Heart left ventricle (tissue), 16 donors: ENCODE measurements at regions not wholly inside any gene's neighbourhood (a gene's known extent, or its start where the extent isn't known, plus 50 kb on each side); places are given as distances from the start of the nearest gene placed in this dataset.

Source experiments
- ATAC-seq, 4 donors: fragments of 200-7000 bp; cut with Tn5 transposase; one replicate each; pipeline ENCODE4 v1.9.1; 2020 to 2022; ENCODE audit warnings: moderate library complexity in 4 of 4, mild to moderate bottlenecking in 3 of 4, moderate number of reproducible peaks in 1 of 4
- DNase-seq, 5 donors: peaks; one replicate each; pipeline ENCODE4 v3.0.0-alpha.2; 2020
- H3K27ac ChIP-seq, 12 donors: fragments of 200-600 bp; sonication (generic) in 4 of 12; one replicate each; pipeline versions ENCODE4 v1.5.0 to v1.8.0; 2016 to 2022; ENCODE audit warnings: mild to moderate bottlenecking in 2 of 12
- H3K27me3 ChIP-seq, 9 donors: fragments of 200-600 bp; sonication (generic) in 2 of 9; one replicate each; pipeline versions ENCODE4 v1.5.1 to v1.8.0; 2016 to 2022; ENCODE audit warnings: mild to moderate bottlenecking in 3 of 9
- H3K36me3 ChIP-seq, 9 donors: fragments of 200-600 bp; sonication (generic) in 2 of 9; one replicate each; pipeline versions ENCODE4 v1.5.0 to v1.8.0; 2018 to 2022; ENCODE audit warnings: mild to moderate bottlenecking in 2 of 9
- H3K4me1 ChIP-seq, 12 donors: fragments of 200-600 bp; sonication (generic) in 4 of 12; one replicate each; pipeline versions ENCODE4 v1.5.0 to v1.8.0; 2016 to 2022; ENCODE audit warnings: mild to moderate bottlenecking in 3 of 12
- H3K4me3 ChIP-seq, 12 donors: fragments of 200-600 bp; sonication (generic) in 4 of 12; one replicate each; pipeline versions ENCODE4 v1.5.0 to v1.8.0; 2017 to 2022; ENCODE audit warnings: mild to moderate bottlenecking in 9 of 12, moderate library complexity in 4 of 12
- H3K9me3 ChIP-seq, 12 donors: fragments of 200-600 bp; sonication (generic) in 4 of 12; one replicate each; pipeline versions ENCODE4 v1.5.0 to v1.8.0; 2016 to 2022; ENCODE audit warnings: mild to moderate bottlenecking in 1 of 12
- POLR2A ChIP-seq, 2 donors: fragments of 450-650 bp; IDR thresholded peaks; one replicate each; pipeline ENCODE4 v1.6.1; 2017; ENCODE audit warnings: antibody characterized with exemption in 2 of 2, mild to moderate bottlenecking in 2 of 2, moderate library complexity in 2 of 2
- WGBS, 4 donors: extraction: QIAGEN DNeasy Blood & Tissue Kit in 2 of 4; methylation state at CpG; one replicate each; pipeline versions ENCODE4 v1.1.5 to v1.1.7; 2013 to 2018; 5-methylcytosine and 5-hydroxymethylcytosine counted together
- intact Hi-C, 10 donors: fragments of 100-400 bp; cut with DNase I; formaldehyde crosslinking; loops; one replicate each; pipeline versions ENCODE4 v1.11.1 to v1.14.2; 2022
- TF ChIP-seq, protein P1 (sequence below), 12 donors: fragments of 200-600 bp; sonication (generic) in 4 of 12; IDR thresholded peaks; one replicate each; pipeline versions ENCODE4 v1.5.0 to v1.8.0; 2018 to 2022; ENCODE audit warnings: antibody characterized with exemption in 12 of 12, mild to moderate bottlenecking in 5 of 12
- donor health status: ischemic (EF 13 %, LVEDD 7.1; RV severe dilation, severe dysfunction).
- donor health status: healthy with polysubstance abuse.
- donor health status: DM: no; HTN: yes; CAD: no.
- donor health status: DM: no; HTN: no; CAD: no.
- donor health status: ischemic (EF 25% LVEDD 6.9; RV normal size, moderate dysfunction).
- donor health status: ischemic (EF 25% LVEDD 5.7; RV mildly dilated, moderate dysfunction).
- donor health status: healthy.
- donor health status: DM: yes; HTN: yes; CAD: no.
- donor health status: ischemic (EF 35%, LVEDD 5.7; RV mildly dilated, moderate dysfunction).
- donor health status: nonischemic (EF 11% LVEDD 7.7; RV severe dilation, severe dysfunction).
- donor health status: DM: yes; HTN: yes; CAD: no.
- donor health status: PGD.
- donor health status: ischemic (EF 29% LVEDD 5.4; RV normal size, mild dysfunction).
- donor health status: nonischemic (EF 23%, LVEDD 6.1; RV moderate dilation, normal function).

DNA sequence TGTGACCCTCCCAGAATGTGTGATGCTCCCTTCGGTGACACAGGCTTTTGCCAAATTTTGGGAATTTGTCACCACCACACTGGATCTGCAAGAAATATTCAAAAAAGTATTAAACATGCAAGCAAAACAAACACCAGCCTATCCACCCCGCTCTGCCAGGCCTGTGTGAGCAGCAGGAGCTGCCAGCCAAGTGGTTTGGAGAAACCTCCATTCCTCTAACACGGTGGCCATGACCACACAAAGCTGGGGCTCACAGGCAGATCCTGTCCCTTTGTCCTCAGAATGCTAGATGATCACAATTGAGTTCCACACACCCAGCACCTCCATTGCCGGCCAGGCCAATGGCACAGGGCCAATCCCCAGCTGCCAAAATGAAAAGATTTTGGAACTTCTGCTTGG is 261.9 kb upstream of the PPP2R2D start:
- Histone ChIP-seq H3K9me3 (peaks cover 0 to 27% (median 12%) of the 10 kb centered on the region in 12 donors), H3K27me3 (peaks cover 0 to 10% (median 0%) of the 10 kb centered on the region in 9 donors), H3K36me3 (no peaks in the 10 kb centered on the region), H3K4me1 (no peaks in the 10 kb centered on the region), H3K27ac (no peak overlapping the region), H3K4me3 (no peak overlapping the region)
- TF ChIP-seq, protein P1, sequence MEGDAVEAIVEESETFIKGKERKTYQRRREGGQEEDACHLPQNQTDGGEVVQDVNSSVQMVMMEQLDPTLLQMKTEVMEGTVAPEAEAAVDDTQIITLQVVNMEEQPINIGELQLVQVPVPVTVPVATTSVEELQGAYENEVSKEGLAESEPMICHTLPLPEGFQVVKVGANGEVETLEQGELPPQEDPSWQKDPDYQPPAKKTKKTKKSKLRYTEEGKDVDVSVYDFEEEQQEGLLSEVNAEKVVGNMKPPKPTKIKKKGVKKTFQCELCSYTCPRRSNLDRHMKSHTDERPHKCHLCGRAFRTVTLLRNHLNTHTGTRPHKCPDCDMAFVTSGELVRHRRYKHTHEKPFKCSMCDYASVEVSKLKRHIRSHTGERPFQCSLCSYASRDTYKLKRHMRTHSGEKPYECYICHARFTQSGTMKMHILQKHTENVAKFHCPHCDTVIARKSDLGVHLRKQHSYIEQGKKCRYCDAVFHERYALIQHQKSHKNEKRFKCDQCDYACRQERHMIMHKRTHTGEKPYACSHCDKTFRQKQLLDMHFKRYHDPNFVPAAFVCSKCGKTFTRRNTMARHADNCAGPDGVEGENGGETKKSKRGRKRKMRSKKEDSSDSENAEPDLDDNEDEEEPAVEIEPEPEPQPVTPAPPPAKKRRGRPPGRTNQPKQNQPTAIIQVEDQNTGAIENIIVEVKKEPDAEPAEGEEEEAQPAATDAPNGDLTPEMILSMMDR (IDR thresholded peaks at IDR 0.05), result no peak
- no peak for TF ChIP-seq POLR2A (IDR thresholded peaks at IDR 0.05)
- 64 to 84% (median 77%) methylated on average over 3 to 4 of the region's 4 CpGs for WGBS, 4 donors
- no peak for ATAC-seq
- intact Hi-C loops, result no loop called here
- no peak for DNase-seq

DNA sequence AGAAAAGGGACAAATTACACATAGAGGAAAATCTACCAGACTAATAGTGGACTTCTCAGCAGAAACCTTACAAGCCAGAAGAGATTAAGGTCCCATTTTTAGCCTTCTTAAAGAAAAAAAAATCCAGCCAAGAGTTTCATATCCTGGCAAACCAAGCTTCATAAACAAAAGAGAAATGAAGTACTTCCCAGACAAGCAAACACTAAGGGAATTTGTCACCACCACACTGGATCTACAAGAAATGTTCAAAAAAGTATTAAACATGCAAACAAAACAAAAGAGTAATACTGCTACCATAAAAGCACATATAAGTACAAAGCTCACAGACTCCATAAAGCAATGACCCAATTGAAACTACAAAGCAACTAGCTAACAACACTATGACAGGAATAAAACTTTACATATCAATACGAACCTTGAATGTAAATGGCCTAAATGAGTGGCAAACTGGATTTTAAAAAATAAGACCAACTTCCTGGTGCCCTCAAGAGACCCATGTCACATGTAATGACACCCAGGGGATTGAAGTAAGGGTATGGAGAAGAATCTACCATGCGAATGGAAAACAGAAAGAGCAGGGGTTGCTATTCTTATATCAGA is 260.7 kb upstream of the PPP2R2D start:
- peaks cover 0 to 25% (median 12%) of the 10 kb centered on the region in 12 donors for H3K9me3 ChIP-seq
- no peaks in the 10 kb centered on the region for H3K4me1 ChIP-seq
- H3K4me3 ChIP-seq, result no peak overlapping the region
- intact Hi-C loops, result no loop called here
- DNase-seq (no peak), ATAC-seq (no peak)
- no peak for TF ChIP-seq POLR2A (IDR thresholded peaks at IDR 0.05)
- TF ChIP-seq, protein P1 (IDR thresholded peaks at IDR 0.05), result no peak
- no peaks in the 10 kb centered on the region for H3K36me3 ChIP-seq
- H3K27me3 ChIP-seq, result peaks cover 0 to 6% (median 0%) of the 10 kb centered on the region in 9 donors
- no peak overlapping the region for H3K27ac ChIP-seq
- WGBS, 4 donors, result 35 to 83% (median 38%) methylated on average over 2 of the region's 2 CpGs

DNA sequence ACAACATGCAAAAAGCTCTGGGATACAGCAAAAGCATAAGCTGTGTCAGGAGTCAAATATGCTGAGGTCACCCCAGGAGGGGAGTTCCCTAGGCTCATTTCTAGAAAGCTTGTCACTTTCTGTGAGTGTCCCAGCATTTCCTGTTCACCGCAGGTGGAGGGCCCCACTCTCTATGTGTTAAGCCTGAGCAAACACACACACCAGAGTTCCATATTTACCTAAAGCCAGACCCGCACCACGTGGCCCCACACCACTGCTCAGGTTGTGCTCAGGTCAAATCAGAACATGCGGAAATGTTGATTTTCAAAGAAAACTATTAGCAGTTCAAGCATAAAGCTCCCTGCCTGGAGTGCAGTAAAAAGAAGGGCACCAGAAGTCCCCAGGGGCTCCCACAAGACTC is 259.6 kb upstream of the PPP2R2D start:
- intact Hi-C loops, result no loop called here
- no peaks in the 10 kb centered on the region for H3K4me1 ChIP-seq
- DNase-seq (no peak), ATAC-seq (no peak)
- H3K27ac ChIP-seq, result no peak overlapping the region
- 47 to 55% (median 52%) methylated on average over 4 of the region's 4 CpGs for WGBS, 4 donors
- peaks cover 0 to 14% (median 0%) of the 10 kb centered on the region in 9 donors for H3K27me3 ChIP-seq
- H3K9me3 ChIP-seq, result peaks cover 0 to 25% (median 12%) of the 10 kb centered on the region in 12 donors
- no peaks in the 10 kb centered on the region for H3K36me3 ChIP-seq
- TF ChIP-seq, protein P1 (IDR thresholded peaks at IDR 0.05), result no peak
- no peak for TF ChIP-seq POLR2A (IDR thresholded peaks at IDR 0.05)
- H3K4me3 ChIP-seq, result no peak overlapping the region

DNA sequence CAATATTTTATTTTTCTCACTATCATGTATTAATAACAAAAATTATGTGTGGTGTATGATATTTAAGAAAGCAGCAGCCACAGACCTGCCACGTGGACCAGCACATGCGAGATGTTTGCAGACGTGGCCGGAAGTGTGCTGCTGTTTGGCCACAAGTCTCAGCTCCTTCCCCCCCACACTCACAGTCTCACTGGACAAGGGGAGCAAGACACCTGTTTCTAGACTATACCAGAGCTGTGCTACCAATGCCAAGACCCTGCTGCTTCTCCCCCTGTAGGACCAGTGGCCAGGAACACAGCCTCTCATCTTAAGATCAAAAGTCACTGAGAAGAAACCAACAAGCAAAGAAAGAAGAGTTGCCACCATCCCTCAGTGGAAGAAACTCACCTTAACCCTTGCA is 258.9 kb upstream of the PPP2R2D start:
- DNase-seq (no peak), ATAC-seq (no peak)
- peaks cover 0 to 25% (median 12%) of the 10 kb centered on the region in 12 donors for H3K9me3 ChIP-seq
- H3K27me3 ChIP-seq, result peaks cover 0 to 21% (median 0%) of the 10 kb centered on the region in 9 donors
- intact Hi-C loops, result no loop called here
- TF ChIP-seq, protein P1 (IDR thresholded peaks at IDR 0.05), result no peak
- no peak for TF ChIP-seq POLR2A (IDR thresholded peaks at IDR 0.05)
- H3K36me3 ChIP-seq, result no peaks in the 10 kb centered on the region
- H3K27ac ChIP-seq, result no peak overlapping the region
- H3K4me3 ChIP-seq, result no peak overlapping the region
- H3K4me1 ChIP-seq, result no peaks in the 10 kb centered on the region
- 61 to 84% (median 73%) methylated on average over 4 of the region's 4 CpGs for WGBS, 4 donors
